Non-pigmented ciliary epithelial cell (primary cell): ENCODE measurements at regions not wholly inside any gene's neighbourhood (a gene's known extent, or its start where the extent isn't known, plus 50 kb on each side); places are given as distances from the start of the nearest gene placed in this dataset.

ENCODE experiments used
- DNase-seq: peaks from one replicate; pipeline ENCODE4 v3.0.0-alpha.2; 2010; ENCODE audit warnings: low read depth

GRCh38 chr11:106581399-106581798 lies 436.9 kb downstream of the GUCY1A2 start:
- DNase-seq: no peak

DNA sequence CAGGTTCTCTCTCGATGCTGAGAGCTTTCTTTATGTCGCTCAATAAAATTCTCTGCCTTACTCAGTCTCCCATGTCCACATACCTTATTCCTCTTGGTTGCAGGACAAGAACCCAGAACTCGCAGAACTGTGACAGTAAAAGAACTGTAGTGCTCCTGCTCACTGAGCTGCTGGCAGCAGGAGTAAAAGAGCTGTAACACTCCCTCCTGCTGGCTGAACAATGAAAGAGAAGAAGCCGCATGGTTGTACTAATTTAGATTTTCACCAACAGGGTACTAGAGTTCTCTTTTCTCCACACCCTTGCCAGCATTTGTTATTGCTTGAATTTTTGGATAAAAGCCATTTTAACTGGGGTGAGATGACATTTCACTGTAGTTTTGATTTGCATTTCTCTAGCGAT lies 433.2 kb downstream of the GUCY1A2 start:
- DNase-seq: no peak

DNA sequence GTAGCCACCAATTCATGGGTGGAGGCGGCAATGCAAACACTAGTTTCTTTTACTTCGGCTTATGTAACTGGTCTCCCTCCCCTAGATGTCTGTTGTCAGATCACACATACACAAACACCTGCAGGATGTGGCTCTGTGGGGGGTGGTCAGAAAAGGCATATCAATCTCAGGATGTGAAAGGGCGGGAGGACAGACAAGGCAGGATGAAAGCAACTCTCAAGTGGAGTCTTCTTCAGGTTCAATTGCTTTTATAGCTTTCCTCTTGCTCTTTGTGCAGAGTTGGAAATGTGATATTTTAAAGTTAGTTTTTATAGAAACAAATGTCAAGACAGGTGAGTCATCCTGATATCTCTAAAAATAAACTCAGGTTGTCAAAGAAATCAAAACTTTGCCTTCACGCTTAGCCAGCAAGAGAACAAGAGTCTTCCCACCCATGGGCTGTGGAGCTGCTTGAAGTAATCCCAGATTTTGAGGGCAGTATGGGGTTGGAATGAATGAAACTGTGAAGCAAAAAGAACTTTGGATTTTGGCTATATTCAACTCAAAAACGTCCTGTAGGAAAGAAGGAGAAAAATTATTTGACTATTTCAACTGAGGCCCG lies 423.4 kb downstream of the GUCY1A2 start:
- DNase-seq: no peak

GRCh38 chr11:106601684-106602297 lies 416.5 kb downstream of the GUCY1A2 start:
- no peak for DNase-seq

GRCh38 chr11:106608677-106609076 lies 409.6 kb downstream of the GUCY1A2 start:
- DNase-seq: no peak

- DNase-seq: no peak
These were observed 404.0 kb downstream of the GUCY1A2 start for GRCh38 chr11:106614262-106614661.

DNA sequence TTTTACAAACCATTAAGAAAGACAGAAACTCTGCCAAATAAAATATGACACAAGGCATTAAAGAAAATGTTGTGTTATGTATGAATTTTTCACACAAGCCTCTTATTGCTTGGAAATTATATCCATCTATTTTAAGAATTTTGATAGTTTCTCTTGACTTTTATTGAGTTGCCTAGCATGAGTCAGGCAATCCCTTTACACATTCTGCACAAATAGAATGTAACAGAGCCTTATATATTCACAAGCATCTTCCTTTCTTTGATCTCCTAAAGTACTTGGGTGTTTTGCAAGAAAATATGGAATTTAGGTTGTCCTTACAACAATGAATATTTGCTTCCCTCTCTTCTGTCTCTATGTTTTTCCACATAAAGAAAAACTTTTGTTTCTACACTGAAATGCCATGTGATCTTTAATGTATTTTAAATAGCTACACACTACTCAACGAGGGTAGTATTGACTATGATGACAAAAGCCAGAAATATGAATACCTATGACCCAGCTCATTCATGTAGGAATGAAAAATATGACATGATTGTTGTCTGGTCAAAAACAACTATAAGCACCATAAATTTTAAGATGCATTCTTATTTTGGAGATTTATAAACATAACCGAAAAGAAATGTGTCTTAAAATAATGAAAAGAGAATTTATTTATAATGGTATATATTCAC lies 398.8 kb downstream of the GUCY1A2 start:
- no peak for DNase-seq

GRCh38 chr11:106621484-106621883 lies 396.8 kb downstream of the GUCY1A2 start:
- DNase-seq: no peak
